ENCODE measurements at regions not wholly inside any gene's neighbourhood (a gene's known extent, or its start where the extent isn't known, plus 50 kb on each side); places are given as distances from the start of the nearest gene placed in this dataset.

- TF ChIP-seq CTCF (conservative IDR thresholded peaks at IDR 0.05) (no peak), EZH2 (IDR thresholded peaks at IDR 0.05; ENCODE audit: low read depth) (no peak)
These were observed 95.9 kb upstream of the CCDC71L start for GRCh38 chr7:106756884-106757283.
